Neural progenitor cell (in vitro differentiated cells): ENCODE measurements at regions not wholly inside any gene's neighbourhood (a gene's known extent, or its start where the extent isn't known, plus 50 kb on each side); places are given as distances from the start of the nearest gene placed in this dataset.

Experiments
- EZH2phosphoT487 ChIP-seq: fragments of 200-600 bp; sonication (generic); IDR thresholded peaks from 2 replicates; pipeline ENCODE4 v1.6.1; 2017; ENCODE audit warnings: antibody characterized with exemption
- TF ChIP-seq, protein P1 (sequence below): fragments of 200-600 bp; sonication (generic); IDR thresholded peaks from 2 replicates; pipeline ENCODE4 v1.5.1; 2017; ENCODE audit warnings: antibody characterized with exemption, mild to moderate bottlenecking

GRCh38 chr6:148263010-148263409, 79.6 kb upstream of the SASH1 start:
- TF ChIP-seq, protein P1, sequence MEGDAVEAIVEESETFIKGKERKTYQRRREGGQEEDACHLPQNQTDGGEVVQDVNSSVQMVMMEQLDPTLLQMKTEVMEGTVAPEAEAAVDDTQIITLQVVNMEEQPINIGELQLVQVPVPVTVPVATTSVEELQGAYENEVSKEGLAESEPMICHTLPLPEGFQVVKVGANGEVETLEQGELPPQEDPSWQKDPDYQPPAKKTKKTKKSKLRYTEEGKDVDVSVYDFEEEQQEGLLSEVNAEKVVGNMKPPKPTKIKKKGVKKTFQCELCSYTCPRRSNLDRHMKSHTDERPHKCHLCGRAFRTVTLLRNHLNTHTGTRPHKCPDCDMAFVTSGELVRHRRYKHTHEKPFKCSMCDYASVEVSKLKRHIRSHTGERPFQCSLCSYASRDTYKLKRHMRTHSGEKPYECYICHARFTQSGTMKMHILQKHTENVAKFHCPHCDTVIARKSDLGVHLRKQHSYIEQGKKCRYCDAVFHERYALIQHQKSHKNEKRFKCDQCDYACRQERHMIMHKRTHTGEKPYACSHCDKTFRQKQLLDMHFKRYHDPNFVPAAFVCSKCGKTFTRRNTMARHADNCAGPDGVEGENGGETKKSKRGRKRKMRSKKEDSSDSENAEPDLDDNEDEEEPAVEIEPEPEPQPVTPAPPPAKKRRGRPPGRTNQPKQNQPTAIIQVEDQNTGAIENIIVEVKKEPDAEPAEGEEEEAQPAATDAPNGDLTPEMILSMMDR = no peak
- no peak for TF ChIP-seq EZH2phosphoT487
